Right atrium auricular region (tissue), 2 donors: ENCODE measurements at regions not wholly inside any gene's neighbourhood (a gene's known extent, or its start where the extent isn't known, plus 50 kb on each side); places are given as distances from the start of the nearest gene placed in this dataset.
A peak's percentile ranks its signal among the peaks of the same experiment; 100 is the strongest.

ENCODE experiments used
- DNase-seq: peaks from one replicate; pipeline ENCODE4 v3.0.0-alpha.2; 2019; ENCODE audit warnings: low spot score
- H3K27ac ChIP-seq, 2 donors: fragments of 200-600 bp; sonication (generic); 1 replicate in 1 of 2; 2 replicates in 1 of 2; pipeline ENCODE4 v1.5.1; 2016 to 2019
- H3K27me3 ChIP-seq, 2 donors: fragments of 200-600 bp; sonication (generic); one replicate each; pipeline versions ENCODE4 v1.5.1 to v1.6.0; 2017 to 2019
- H3K36me3 ChIP-seq: fragments of 200-600 bp; sonication (generic); one replicate; pipeline ENCODE4 v1.5.1; 2016
- H3K4me1 ChIP-seq, 2 donors: fragments of 200-600 bp; sonication (generic); one replicate each; pipeline versions ENCODE4 v1.5.1 to v1.6.0; 2017 to 2019
- H3K4me3 ChIP-seq, 2 donors: fragments of 200-600 bp; sonication (generic); 1 replicate in 1 of 2; 2 replicates in 1 of 2; pipeline ENCODE4 v1.5.1; 2017 to 2019; ENCODE audit warnings: mild to moderate bottlenecking in 1 of 2, moderate library complexity in 1 of 2
- H3K9me3 ChIP-seq, 2 donors: fragments of 200-600 bp; sonication (generic); one replicate each; pipeline ENCODE4 v1.5.1; 2019
- TF ChIP-seq, protein P1 (sequence below), 2 donors: fragments of 200-600 bp; sonication (generic); IDR thresholded peaks; one replicate each; pipeline ENCODE4 v1.5.1; 2019; ENCODE audit warnings: antibody characterized with exemption in 2 of 2

DNA sequence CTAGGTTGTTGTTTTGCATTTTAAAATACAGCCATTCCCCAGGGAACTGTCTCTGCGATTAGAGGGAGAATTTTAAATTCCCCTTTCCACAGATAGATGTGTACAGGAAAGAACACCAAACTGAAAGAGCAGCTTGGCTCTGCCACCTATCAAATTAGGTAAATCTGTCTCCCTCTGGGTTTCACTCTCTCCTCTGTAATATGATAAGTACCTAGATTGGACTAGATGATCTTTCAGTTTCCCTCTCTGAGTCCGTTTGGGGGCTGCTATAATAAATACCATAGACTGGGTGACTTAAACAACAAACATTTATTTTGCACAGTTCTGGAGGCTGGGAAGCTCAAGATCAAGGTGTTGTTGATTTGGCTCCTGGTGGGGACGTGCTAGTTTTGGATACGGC is 186.0 kb downstream of the KIF20B start:
- no peaks in the 10 kb centered on the region for H3K36me3 ChIP-seq
- no peaks in the 10 kb centered on the region for H3K4me1 ChIP-seq
- H3K4me3 ChIP-seq: no peak overlapping the region
- TF ChIP-seq, protein P1, sequence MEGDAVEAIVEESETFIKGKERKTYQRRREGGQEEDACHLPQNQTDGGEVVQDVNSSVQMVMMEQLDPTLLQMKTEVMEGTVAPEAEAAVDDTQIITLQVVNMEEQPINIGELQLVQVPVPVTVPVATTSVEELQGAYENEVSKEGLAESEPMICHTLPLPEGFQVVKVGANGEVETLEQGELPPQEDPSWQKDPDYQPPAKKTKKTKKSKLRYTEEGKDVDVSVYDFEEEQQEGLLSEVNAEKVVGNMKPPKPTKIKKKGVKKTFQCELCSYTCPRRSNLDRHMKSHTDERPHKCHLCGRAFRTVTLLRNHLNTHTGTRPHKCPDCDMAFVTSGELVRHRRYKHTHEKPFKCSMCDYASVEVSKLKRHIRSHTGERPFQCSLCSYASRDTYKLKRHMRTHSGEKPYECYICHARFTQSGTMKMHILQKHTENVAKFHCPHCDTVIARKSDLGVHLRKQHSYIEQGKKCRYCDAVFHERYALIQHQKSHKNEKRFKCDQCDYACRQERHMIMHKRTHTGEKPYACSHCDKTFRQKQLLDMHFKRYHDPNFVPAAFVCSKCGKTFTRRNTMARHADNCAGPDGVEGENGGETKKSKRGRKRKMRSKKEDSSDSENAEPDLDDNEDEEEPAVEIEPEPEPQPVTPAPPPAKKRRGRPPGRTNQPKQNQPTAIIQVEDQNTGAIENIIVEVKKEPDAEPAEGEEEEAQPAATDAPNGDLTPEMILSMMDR (IDR thresholded peaks at IDR 0.05): no peak
- H3K27ac ChIP-seq: no peak overlapping the region
- H3K9me3 ChIP-seq: peaks cover 0 to 5% of the 10 kb centered on the region in 2 donors
- H3K27me3 ChIP-seq: no peaks in the 10 kb centered on the region
- no peak for DNase-seq

DNA sequence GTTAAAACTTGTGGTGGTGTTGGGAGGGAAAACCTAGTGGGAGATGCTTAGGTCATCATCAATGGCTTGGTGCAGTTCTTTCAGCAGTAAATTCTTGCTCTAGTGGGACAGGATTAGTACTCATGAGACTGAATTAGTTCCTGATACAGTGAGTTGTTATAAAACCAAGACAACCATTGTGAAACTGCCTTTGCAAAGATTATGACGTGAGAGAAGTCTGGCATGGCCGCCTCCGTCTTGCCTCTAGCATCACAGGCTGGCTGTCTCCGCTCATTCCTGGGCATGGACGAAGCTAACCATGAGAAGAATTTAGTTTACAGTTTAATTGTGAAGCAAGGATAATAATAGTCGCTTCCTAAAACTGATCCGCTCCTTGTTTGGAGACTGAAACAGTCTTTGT is 186.4 kb downstream of the KIF20B start:
- TF ChIP-seq, protein P1 (IDR thresholded peaks at IDR 0.05): no peak
- Histone ChIP-seq H3K4me3 (no peak overlapping the region), H3K27ac (no peak overlapping the region), H3K9me3 (peaks cover 0 to under 1% of the 10 kb centered on the region in 2 donors), H3K36me3 (no peaks in the 10 kb centered on the region), H3K27me3 (no peaks in the 10 kb centered on the region), H3K4me1 (no peaks in the 10 kb centered on the region)
- DNase-seq: no peak

DNA sequence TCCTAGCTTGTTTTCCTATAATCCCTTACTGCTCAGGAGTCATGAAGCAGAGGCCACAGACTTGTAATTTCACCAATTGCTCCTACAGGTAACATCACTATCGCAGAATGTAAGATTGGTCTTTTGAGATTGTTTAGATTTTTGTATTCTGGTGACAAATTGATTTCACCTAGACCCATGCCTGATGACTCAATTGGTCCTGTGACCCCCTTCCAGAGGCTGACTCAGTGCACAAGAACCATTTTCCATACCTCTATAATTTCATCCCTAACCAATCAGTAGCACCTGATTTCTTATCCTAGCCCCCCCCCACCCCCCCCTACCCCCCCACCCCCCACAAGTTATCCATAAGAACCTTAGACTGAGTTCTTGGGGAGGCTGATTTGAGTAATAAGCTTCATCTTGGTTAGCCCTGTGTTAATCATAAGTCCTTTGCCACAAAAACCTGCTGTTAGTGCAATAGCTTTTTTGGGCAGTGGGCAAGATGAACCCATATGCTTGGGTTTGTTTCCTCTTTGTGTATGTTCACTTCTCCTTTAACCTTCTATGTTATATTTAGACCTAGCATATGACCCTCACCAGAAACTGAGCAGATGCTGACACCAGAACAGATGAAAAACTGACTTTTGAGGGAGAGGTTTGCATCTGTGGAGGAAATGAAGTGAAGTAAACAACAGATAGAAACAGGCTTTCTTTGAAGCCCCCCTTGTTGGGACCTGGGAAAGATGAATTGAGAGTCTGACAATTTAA is 187.1 kb downstream of the KIF20B start:
- H3K4me3 ChIP-seq: no peak overlapping the region
- H3K27me3 ChIP-seq: no peaks in the 10 kb centered on the region
- no peaks in the 10 kb centered on the region for H3K9me3 ChIP-seq
- peak overlapping the region in 1 of 2 donors; percentile 11 for H3K27ac ChIP-seq
- H3K36me3 ChIP-seq: no peaks in the 10 kb centered on the region
- no peaks in the 10 kb centered on the region for H3K4me1 ChIP-seq
- DNase-seq: no peak
- TF ChIP-seq, protein P1 (IDR thresholded peaks at IDR 0.05): no peak

DNA sequence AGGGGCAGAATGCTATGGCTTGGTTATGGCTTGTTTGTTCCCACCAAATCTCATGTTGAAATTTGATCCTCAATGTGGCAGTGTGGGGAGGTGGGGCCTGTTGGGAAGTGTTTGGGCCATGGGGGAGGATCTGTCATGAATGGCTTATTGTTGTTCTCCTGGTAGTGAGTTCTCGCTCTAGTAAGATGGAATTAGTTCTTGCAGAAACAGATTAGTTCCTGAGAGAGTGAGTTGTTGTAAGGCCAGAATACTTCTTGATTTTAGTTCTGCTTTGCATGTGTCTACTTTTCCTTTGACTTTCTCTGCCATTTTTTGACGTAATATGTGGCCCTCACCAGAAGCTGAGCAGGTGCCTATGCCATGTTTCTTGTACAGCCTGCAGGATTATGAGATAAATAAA is 188.2 kb downstream of the KIF20B start:
- no peaks in the 10 kb centered on the region for H3K36me3 ChIP-seq
- H3K4me1 ChIP-seq: no peaks in the 10 kb centered on the region
- H3K27ac ChIP-seq: peak overlapping the region in 1 of 2 donors; percentile 11
- H3K27me3 ChIP-seq: no peaks in the 10 kb centered on the region
- no peaks in the 10 kb centered on the region for H3K9me3 ChIP-seq
- no peak overlapping the region for H3K4me3 ChIP-seq
- TF ChIP-seq, protein P1 (IDR thresholded peaks at IDR 0.05): no peak
- DNase-seq: no peak

DNA sequence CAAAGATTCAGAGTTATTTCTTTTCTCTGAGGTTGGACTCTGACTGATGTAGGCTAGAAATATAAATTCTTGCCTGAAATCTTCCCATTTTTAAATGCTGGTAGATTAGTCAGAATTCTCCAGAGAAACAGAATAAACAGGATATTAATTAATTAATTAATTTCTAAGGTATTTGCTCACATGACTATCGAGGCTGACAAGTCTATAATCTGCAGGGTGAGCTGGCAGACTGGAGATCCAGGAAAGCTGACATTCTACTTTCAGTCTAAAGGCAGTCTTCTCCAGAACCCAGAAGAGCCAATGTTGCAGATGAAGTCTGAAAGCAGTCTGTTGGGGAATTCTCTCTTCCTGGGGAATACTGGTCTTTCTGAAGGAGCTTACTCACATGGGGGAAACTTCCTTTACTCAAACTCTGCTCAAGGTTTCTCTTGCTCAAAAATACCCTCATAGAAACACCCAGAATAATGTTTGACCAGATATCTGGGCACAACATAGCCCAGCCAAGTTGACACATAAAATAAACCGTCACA is 189.7 kb downstream of the KIF20B start:
- DNase-seq: no peak
- Histone ChIP-seq H3K27ac (no peak overlapping the region), H3K36me3 (no peaks in the 10 kb centered on the region), H3K4me1 (no peaks in the 10 kb centered on the region), H3K9me3 (no peaks in the 10 kb centered on the region), H3K4me3 (no peak overlapping the region), H3K27me3 (no peaks in the 10 kb centered on the region)
- TF ChIP-seq, protein P1 (IDR thresholded peaks at IDR 0.05): no peak
